ENCODE measurements at regions not wholly inside any gene's neighbourhood (a gene's known extent, or its start where the extent isn't known, plus 50 kb on each side); places are given as distances from the start of the nearest gene placed in this dataset.

DNA sequence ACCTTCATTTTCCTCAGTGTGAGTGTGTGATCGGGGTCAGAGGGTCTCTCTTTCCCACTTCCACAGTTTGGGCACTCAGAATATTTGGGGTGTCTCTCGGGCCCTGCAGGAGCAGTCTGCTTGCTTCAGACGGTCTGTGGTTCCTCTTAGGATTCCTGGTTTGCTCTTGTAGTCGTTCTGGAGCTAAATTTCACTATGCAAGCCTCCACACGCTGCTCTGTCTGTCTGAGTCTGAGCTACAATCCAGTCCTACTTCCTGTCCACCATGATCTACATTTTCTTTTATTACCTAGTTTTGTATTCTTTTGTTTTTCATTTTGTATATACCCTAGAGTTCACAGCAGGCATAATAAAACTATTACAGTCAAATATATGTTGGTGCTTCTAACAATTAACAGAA lies 1967.3 kb upstream of the NUDT12 start:
- no peak overlapping the region for H3K4me2 ChIP-seq (ENCODE audit: low read length)
- no peak overlapping the region for H3K9ac ChIP-seq (ENCODE audit: low read length)
- CTCF ChIA-PET, result no interaction called here
- no peaks in the 10 kb centered on the region for H4K20me1 ChIP-seq (ENCODE audit: insufficient read depth)
- H3K9me2 ChIP-seq (ENCODE audit: insufficient read depth), result no peaks in the 10 kb centered on the region
- no peak for ATAC-seq
- POLR2A ChIA-PET, result no interaction called here
- RAD21 ChIA-PET (ENCODE audit: low non-redundant PET in 1 of 2, low total read pairs in 2 of 2, uncharacterized antibody in 2 of 2, unreplicated experiment in 2 of 2), result no interaction called here
- TF ChIP-seq TCF7L2 (IDR thresholded peaks at IDR 0.05; ENCODE audit: borderline replicate concordance, extremely low read depth, insufficient read depth, insufficient read length), result no peak
- TF ChIP-seq RAD21 (IDR thresholded peaks at IDR 0.05; ENCODE audit: low read depth), result no peak
- TF ChIP-seq SP1 (IDR thresholded peaks at IDR 0.05; ENCODE audit: low read depth), result no peak
- TF ChIP-seq JUND (IDR thresholded peaks at IDR 0.05), result no peak
- TF ChIP-seq, protein P1, sequence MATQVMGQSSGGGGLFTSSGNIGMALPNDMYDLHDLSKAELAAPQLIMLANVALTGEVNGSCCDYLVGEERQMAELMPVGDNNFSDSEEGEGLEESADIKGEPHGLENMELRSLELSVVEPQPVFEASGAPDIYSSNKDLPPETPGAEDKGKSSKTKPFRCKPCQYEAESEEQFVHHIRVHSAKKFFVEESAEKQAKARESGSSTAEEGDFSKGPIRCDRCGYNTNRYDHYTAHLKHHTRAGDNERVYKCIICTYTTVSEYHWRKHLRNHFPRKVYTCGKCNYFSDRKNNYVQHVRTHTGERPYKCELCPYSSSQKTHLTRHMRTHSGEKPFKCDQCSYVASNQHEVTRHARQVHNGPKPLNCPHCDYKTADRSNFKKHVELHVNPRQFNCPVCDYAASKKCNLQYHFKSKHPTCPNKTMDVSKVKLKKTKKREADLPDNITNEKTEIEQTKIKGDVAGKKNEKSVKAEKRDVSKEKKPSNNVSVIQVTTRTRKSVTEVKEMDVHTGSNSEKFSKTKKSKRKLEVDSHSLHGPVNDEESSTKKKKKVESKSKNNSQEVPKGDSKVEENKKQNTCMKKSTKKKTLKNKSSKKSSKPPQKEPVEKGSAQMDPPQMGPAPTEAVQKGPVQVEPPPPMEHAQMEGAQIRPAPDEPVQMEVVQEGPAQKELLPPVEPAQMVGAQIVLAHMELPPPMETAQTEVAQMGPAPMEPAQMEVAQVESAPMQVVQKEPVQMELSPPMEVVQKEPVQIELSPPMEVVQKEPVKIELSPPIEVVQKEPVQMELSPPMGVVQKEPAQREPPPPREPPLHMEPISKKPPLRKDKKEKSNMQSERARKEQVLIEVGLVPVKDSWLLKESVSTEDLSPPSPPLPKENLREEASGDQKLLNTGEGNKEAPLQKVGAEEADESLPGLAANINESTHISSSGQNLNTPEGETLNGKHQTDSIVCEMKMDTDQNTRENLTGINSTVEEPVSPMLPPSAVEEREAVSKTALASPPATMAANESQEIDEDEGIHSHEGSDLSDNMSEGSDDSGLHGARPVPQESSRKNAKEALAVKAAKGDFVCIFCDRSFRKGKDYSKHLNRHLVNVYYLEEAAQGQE (IDR thresholded peaks at IDR 0.05; ENCODE audit: low read depth), result no peak
- no peak for TF ChIP-seq CEBPB (IDR thresholded peaks at IDR 0.05; ENCODE audit: low read depth)
- no peak for TF ChIP-seq SRF (IDR thresholded peaks at IDR 0.05; ENCODE audit: low read depth)
- TF ChIP-seq, protein P2, sequence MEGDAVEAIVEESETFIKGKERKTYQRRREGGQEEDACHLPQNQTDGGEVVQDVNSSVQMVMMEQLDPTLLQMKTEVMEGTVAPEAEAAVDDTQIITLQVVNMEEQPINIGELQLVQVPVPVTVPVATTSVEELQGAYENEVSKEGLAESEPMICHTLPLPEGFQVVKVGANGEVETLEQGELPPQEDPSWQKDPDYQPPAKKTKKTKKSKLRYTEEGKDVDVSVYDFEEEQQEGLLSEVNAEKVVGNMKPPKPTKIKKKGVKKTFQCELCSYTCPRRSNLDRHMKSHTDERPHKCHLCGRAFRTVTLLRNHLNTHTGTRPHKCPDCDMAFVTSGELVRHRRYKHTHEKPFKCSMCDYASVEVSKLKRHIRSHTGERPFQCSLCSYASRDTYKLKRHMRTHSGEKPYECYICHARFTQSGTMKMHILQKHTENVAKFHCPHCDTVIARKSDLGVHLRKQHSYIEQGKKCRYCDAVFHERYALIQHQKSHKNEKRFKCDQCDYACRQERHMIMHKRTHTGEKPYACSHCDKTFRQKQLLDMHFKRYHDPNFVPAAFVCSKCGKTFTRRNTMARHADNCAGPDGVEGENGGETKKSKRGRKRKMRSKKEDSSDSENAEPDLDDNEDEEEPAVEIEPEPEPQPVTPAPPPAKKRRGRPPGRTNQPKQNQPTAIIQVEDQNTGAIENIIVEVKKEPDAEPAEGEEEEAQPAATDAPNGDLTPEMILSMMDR (IDR thresholded peaks at IDR 0.05 in 2 of 3, conservative IDR thresholded peaks at IDR 0.05 in 1 of 3; ENCODE audit: borderline replicate concordance in 1 of 3, insufficient read depth in 1 of 3, low read depth in 2 of 3, low read length in 2 of 3), result no peak
- H3K79me2 ChIP-seq (ENCODE audit: insufficient read depth, low read length), result no peaks in the 10 kb centered on the region
- no peaks in the 10 kb centered on the region for H3K4me1 ChIP-seq (ENCODE audit: control insufficient read depth in 1 of 2, insufficient read depth in 2 of 2, low read length in 2 of 2)
- no peak overlapping the region for H3K27ac ChIP-seq (ENCODE audit: low read depth, low read length)
- H3K36me3 ChIP-seq (ENCODE audit: control insufficient read depth in 1 of 2, insufficient read depth in 2 of 2, low read length in 2 of 2), result no peaks in the 10 kb centered on the region
- no peaks in the 10 kb centered on the region; a peak in 1 of 4 replicates for H3K9me3 ChIP-seq (ENCODE audit: control insufficient read depth in 1 of 2, insufficient read depth in 1 of 2, low read depth in 1 of 2, low read length in 2 of 2)
- DNase-seq (ENCODE audit: low read depth, low spot score), result no peak
- intact Hi-C loops (cut with micrococcal nuclease), result no loop called here
- no peak overlapping the region for H2AFZ ChIP-seq (ENCODE audit: low read depth, low read length, poor library complexity, severe bottlenecking)
- H3K27me3 ChIP-seq (ENCODE audit: insufficient read depth, low read length), result no peaks in the 10 kb centered on the region
- BruUV-seq (replicated peaks), result no TSS peak
- no peak overlapping the region for H3K4me3 ChIP-seq (replicated peaks in 1 of 2; ENCODE audit: low read depth in 1 of 2, low read length in 2 of 2)

Data from HCT116 (cell line).